H1 (cell line): ENCODE measurements at regions not wholly inside any gene's neighbourhood (a gene's known extent, or its start where the extent isn't known, plus 50 kb on each side); places are given as distances from the start of the nearest gene placed in this dataset.

Source experiments
- ASH2L ChIP-seq: fragments of 200-600, 300-600 bp; sonication (generic); IDR thresholded peaks from one replicate; pipeline ENCODE4 v1.7.1; 2017; ENCODE audit warnings: low read length
- BRCA1 ChIP-seq: IDR thresholded peaks from 2 replicates; pipeline ENCODE4 v1.6.1; 2012; ENCODE audit warnings: low read depth, low read length, improper control_type of control experiment
- EP300 ChIP-seq, 2 experiments: IDR thresholded peaks; 1 replicate in 1 of 2; 2 replicates in 1 of 2; pipeline ENCODE4 v1.6.1; 2011 to 2012; ENCODE audit warnings: low read depth in 2 of 2, low read length in 2 of 2, mild to moderate bottlenecking in 2 of 2, borderline replicate concordance in 1 of 2, inconsistent platforms in 1 of 2, moderate library complexity in 1 of 2
- HDAC2 ChIP-seq, 2 experiments: fragments of 300-600 bp in 1 of 2; sonication (generic) in 1 of 2; IDR thresholded peaks; 2 replicates each; pipeline ENCODE4 v1.6.1; 2011 to 2012; ENCODE audit warnings: low read depth in 2 of 2, low read length in 2 of 2, mild to moderate bottlenecking in 2 of 2, moderate library complexity in 2 of 2, borderline replicate concordance in 1 of 2, inconsistent platforms in 1 of 2
- TF ChIP-seq, protein P1 (sequence below): fragments of 300-600 bp; sonication (generic); IDR thresholded peaks from 2 replicates; pipeline ENCODE4 v1.7.1; 2012; ENCODE audit warnings: low read length, moderate library complexity, mild to moderate bottlenecking, inconsistent platforms; ENCODE audit not compliant: insufficient replicate concordance

DNA sequence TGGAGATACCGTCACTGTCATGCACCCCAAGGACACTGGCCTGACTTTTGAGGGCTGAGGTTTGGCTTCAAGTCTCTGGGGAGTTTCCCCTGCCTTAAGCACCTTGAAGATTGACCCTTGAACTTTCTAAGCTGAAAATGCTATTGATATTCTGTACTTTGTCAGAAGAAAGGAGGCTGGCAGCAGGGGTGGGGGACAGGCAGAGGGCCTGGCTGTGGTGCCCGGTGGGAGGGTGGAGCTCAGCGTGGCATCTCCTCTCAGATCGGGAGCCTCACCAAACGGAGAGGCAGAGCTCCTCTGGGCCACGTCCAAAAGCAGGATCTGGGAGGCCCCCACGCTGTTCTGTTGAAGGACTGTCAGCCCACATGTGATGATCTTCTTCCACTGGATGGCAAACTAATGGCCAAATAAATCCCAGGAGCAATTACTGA lies 305.2 kb upstream of the IRX3 start (continued):
- TF ChIP-seq, protein P1, sequence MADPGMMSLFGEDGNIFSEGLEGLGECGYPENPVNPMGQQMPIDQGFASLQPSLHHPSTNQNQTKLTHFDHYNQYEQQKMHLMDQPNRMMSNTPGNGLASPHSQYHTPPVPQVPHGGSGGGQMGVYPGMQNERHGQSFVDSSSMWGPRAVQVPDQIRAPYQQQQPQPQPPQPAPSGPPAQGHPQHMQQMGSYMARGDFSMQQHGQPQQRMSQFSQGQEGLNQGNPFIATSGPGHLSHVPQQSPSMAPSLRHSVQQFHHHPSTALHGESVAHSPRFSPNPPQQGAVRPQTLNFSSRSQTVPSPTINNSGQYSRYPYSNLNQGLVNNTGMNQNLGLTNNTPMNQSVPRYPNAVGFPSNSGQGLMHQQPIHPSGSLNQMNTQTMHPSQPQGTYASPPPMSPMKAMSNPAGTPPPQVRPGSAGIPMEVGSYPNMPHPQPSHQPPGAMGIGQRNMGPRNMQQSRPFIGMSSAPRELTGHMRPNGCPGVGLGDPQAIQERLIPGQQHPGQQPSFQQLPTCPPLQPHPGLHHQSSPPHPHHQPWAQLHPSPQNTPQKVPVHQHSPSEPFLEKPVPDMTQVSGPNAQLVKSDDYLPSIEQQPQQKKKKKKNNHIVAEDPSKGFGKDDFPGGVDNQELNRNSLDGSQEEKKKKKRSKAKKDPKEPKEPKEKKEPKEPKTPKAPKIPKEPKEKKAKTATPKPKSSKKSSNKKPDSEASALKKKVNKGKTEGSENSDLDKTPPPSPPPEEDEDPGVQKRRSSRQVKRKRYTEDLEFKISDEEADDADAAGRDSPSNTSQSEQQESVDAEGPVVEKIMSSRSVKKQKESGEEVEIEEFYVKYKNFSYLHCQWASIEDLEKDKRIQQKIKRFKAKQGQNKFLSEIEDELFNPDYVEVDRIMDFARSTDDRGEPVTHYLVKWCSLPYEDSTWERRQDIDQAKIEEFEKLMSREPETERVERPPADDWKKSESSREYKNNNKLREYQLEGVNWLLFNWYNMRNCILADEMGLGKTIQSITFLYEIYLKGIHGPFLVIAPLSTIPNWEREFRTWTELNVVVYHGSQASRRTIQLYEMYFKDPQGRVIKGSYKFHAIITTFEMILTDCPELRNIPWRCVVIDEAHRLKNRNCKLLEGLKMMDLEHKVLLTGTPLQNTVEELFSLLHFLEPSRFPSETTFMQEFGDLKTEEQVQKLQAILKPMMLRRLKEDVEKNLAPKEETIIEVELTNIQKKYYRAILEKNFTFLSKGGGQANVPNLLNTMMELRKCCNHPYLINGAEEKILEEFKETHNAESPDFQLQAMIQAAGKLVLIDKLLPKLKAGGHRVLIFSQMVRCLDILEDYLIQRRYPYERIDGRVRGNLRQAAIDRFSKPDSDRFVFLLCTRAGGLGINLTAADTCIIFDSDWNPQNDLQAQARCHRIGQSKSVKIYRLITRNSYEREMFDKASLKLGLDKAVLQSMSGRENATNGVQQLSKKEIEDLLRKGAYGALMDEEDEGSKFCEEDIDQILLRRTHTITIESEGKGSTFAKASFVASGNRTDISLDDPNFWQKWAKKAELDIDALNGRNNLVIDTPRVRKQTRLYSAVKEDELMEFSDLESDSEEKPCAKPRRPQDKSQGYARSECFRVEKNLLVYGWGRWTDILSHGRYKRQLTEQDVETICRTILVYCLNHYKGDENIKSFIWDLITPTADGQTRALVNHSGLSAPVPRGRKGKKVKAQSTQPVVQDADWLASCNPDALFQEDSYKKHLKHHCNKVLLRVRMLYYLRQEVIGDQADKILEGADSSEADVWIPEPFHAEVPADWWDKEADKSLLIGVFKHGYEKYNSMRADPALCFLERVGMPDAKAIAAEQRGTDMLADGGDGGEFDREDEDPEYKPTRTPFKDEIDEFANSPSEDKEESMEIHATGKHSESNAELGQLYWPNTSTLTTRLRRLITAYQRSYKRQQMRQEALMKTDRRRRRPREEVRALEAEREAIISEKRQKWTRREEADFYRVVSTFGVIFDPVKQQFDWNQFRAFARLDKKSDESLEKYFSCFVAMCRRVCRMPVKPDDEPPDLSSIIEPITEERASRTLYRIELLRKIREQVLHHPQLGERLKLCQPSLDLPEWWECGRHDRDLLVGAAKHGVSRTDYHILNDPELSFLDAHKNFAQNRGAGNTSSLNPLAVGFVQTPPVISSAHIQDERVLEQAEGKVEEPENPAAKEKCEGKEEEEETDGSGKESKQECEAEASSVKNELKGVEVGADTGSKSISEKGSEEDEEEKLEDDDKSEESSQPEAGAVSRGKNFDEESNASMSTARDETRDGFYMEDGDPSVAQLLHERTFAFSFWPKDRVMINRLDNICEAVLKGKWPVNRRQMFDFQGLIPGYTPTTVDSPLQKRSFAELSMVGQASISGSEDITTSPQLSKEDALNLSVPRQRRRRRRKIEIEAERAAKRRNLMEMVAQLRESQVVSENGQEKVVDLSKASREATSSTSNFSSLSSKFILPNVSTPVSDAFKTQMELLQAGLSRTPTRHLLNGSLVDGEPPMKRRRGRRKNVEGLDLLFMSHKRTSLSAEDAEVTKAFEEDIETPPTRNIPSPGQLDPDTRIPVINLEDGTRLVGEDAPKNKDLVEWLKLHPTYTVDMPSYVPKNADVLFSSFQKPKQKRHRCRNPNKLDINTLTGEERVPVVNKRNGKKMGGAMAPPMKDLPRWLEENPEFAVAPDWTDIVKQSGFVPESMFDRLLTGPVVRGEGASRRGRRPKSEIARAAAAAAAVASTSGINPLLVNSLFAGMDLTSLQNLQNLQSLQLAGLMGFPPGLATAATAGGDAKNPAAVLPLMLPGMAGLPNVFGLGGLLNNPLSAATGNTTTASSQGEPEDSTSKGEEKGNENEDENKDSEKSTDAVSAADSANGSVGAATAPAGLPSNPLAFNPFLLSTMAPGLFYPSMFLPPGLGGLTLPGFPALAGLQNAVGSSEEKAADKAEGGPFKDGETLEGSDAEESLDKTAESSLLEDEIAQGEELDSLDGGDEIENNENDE: no peak
- TF ChIP-seq HDAC2 (IDR thresholded peaks at IDR 0.05; ENCODE audit: borderline replicate concordance in 1 of 2, low read depth in 2 of 2, low read length in 2 of 2) (no peak), EP300 (IDR thresholded peaks at IDR 0.05; ENCODE audit: borderline replicate concordance in 1 of 2, low read depth in 2 of 2, low read length in 2 of 2) (no peak), BRCA1 (no peak), ASH2L (no peak)
